HCT116 (cell line): ENCODE measurements at regions not wholly inside any gene's neighbourhood (a gene's known extent, or its start where the extent isn't known, plus 50 kb on each side); places are given as distances from the start of the nearest gene placed in this dataset.

Source experiments
- ATAC-seq: fragments of 200-7000 bp; cut with Tn5 transposase; 2 replicates; pipeline ENCODE4 v1.9.1; 2020; ENCODE audit warnings: mild to moderate bottlenecking, moderate library complexity
- BruUV-seq: library from RNA; stranded (reverse); fragments of 400-500 nt; replicated peaks from 2 replicates; lab custom pipeline; 2021; lab: Mats Ljungman, UMichigan
- CTCF ChIA-PET: fragments of 300-600 bp; sonication (Branson Sonifier 250); formaldehyde crosslinking; loops from one replicate; lab custom pipeline; 2021; ENCODE audit warnings: antibody characterized with exemption; lab: Charles Lee
- POLR2A ChIA-PET: fragments of 300-600, 350-600 bp; sonication (Branson Sonifier 250); formaldehyde crosslinking; loops from one replicate; lab custom pipeline; 2021; ENCODE audit warnings: antibody characterized with exemption; lab: Charles Lee
- RAD21 ChIA-PET, 2 experiments: fragments of 300-600 bp; sonication (Branson Sonifier 250); formaldehyde crosslinking; loops; one replicate each; lab custom pipeline; 2023; ENCODE audit warnings: low total read pairs in 2 of 2; ENCODE audit not compliant: uncharacterized antibody in 2 of 2, unreplicated experiment in 2 of 2, low non-redundant PET in 1 of 2; lab: Charles Lee
- DNase-seq: peaks from one replicate; pipeline ENCODE4 v3.0.0-alpha.2; 2010; ENCODE audit warnings: low read depth, low spot score
- H2AFZ ChIP-seq: fragments of 200-600 bp; shearing (Covaris generic), sonication (generic); 2 replicates; pipeline ENCODE4 v1.6.1; 2017; ENCODE audit warnings: low read depth, mixed run types, mixed read lengths, antibody characterized with exemption, low read length; ENCODE audit not compliant: poor library complexity, severe bottlenecking
- H3K27ac ChIP-seq: 2 replicates; pipeline ENCODE4 v1.5.1; 2012; ENCODE audit warnings: low read depth, low read length
- H3K27me3 ChIP-seq: fragments of 200-600 bp; sonication (generic); 2 replicates; pipeline ENCODE4 v1.6.1; 2016; ENCODE audit warnings: mixed run types, low read length, mixed read lengths; ENCODE audit not compliant: insufficient read depth
- H3K36me3 ChIP-seq, 2 experiments: fragments of 200-500 bp in 1 of 2; fragments of 200-600 bp in 1 of 2; sonication (Bioruptor generic) in 1 of 2; sonication (generic) in 1 of 2; 2 replicates each; pipeline versions ENCODE4 v1.5.1 to v1.6.1; 2014 to 2016; ENCODE audit warnings: low read length in 2 of 2, inconsistent platforms in 1 of 2, mixed read lengths in 1 of 2, mixed run types in 1 of 2; ENCODE audit not compliant: insufficient read depth in 2 of 2, control insufficient read depth in 1 of 2
- H3K4me1 ChIP-seq, 2 experiments: fragments of 200-600 bp in 1 of 2; sonication (generic) in 1 of 2; 2 replicates each; pipeline versions ENCODE4 v1.5.1 to v1.6.1; 2012 to 2017; ENCODE audit warnings: low read length in 2 of 2, inconsistent platforms in 1 of 2, mild to moderate bottlenecking in 1 of 2, mixed read lengths in 1 of 2, mixed run types in 1 of 2, moderate library complexity in 1 of 2; ENCODE audit not compliant: insufficient read depth in 2 of 2, control insufficient read depth in 1 of 2
- H3K4me2 ChIP-seq: fragments of 200-600 bp; sonication (generic); 2 replicates; pipeline ENCODE4 v1.6.1; 2017; ENCODE audit warnings: mixed run types, low read length, mixed read lengths
- H3K4me3 ChIP-seq, 2 experiments: fragments of 200-600 bp in 1 of 2; sonication (generic) in 1 of 2; replicated peaks in 1 of 2; 2 replicates each; pipeline ENCODE4 v1.5.1; 2011 to 2016; ENCODE audit warnings: low read length in 2 of 2, control low read depth in 1 of 2, low read depth in 1 of 2, mild to moderate bottlenecking in 1 of 2, mixed read lengths in 1 of 2, mixed run types in 1 of 2
- H3K79me2 ChIP-seq: fragments of 200-600 bp; sonication (generic); 2 replicates; pipeline ENCODE4 v1.6.1; 2017; ENCODE audit warnings: mild to moderate bottlenecking, mixed run types, low read length, moderate library complexity, mixed read lengths; ENCODE audit not compliant: insufficient read depth
- H3K9ac ChIP-seq: fragments of 200-600 bp; sonication (generic); 2 replicates; pipeline ENCODE4 v1.6.1; 2016; ENCODE audit warnings: low read length, mixed read lengths
- H3K9me2 ChIP-seq: fragments of 200-600 bp; sonication (generic), shearing (Covaris generic); 2 replicates; pipeline ENCODE4 v1.6.1; 2017; ENCODE audit warnings: mixed run types, mild to moderate bottlenecking, moderate library complexity; ENCODE audit not compliant: insufficient read depth
- H3K9me3 ChIP-seq, 2 experiments: fragments of 200-500 bp in 1 of 2; fragments of 200-600 bp in 1 of 2; sonication (Bioruptor generic) in 1 of 2; sonication (generic) in 1 of 2; 2 replicates each; pipeline ENCODE4 v1.6.1; 2014 to 2017; ENCODE audit warnings: low read length in 2 of 2, mixed read lengths in 2 of 2, inconsistent platforms in 1 of 2, low read depth in 1 of 2, mild to moderate bottlenecking in 1 of 2, mixed run types in 1 of 2, moderate library complexity in 1 of 2; ENCODE audit not compliant: control insufficient read depth in 1 of 2, insufficient read depth in 1 of 2
- H4K20me1 ChIP-seq: fragments of 200-600 bp; sonication (generic), shearing (Covaris generic); 2 replicates; pipeline ENCODE4 v1.6.1; 2017; ENCODE audit warnings: mixed run types, mild to moderate bottlenecking, moderate library complexity; ENCODE audit not compliant: insufficient read depth
- CEBPB ChIP-seq: IDR thresholded peaks from 2 replicates; pipeline ENCODE4 v1.6.1; 2012; ENCODE audit warnings: low read depth
- EGR1 ChIP-seq: IDR thresholded peaks from 2 replicates; pipeline ENCODE4 v1.6.1; 2012; ENCODE audit warnings: low read depth
- FOSL1 ChIP-seq: IDR thresholded peaks from 2 replicates; pipeline ENCODE4 v1.6.1; 2012; ENCODE audit warnings: low read depth
- JUND ChIP-seq: IDR thresholded peaks from 2 replicates; pipeline ENCODE4 v1.6.1; 2012
- POLR2AphosphoS5 ChIP-seq: IDR thresholded peaks from 2 replicates; pipeline ENCODE4 v1.6.1; 2011; ENCODE audit warnings: mild to moderate bottlenecking, low read depth, low read length, moderate library complexity
- RAD21 ChIP-seq: IDR thresholded peaks from 2 replicates; pipeline ENCODE4 v1.6.1; 2012; ENCODE audit warnings: low read depth, mild to moderate bottlenecking
- TCF7L2 ChIP-seq: IDR thresholded peaks from 2 replicates; pipeline ENCODE4 v1.7.0; 2011; ENCODE audit warnings: borderline replicate concordance, inconsistent platforms; ENCODE audit not compliant: insufficient read depth, insufficient read length; ENCODE audit errors: extremely low read depth
- ZBTB33 ChIP-seq: IDR thresholded peaks from 2 replicates; pipeline ENCODE4 v1.6.1; 2011; ENCODE audit warnings: mild to moderate bottlenecking, low read length, moderate library complexity; ENCODE audit not compliant: insufficient replicate concordance; ENCODE audit errors: extremely low read depth
- intact Hi-C: fragments of 100-400 bp; cut with micrococcal nuclease; formaldehyde crosslinking; loops from 2 replicates; pipeline ENCODE4 v1.10.0; 2022

DNA sequence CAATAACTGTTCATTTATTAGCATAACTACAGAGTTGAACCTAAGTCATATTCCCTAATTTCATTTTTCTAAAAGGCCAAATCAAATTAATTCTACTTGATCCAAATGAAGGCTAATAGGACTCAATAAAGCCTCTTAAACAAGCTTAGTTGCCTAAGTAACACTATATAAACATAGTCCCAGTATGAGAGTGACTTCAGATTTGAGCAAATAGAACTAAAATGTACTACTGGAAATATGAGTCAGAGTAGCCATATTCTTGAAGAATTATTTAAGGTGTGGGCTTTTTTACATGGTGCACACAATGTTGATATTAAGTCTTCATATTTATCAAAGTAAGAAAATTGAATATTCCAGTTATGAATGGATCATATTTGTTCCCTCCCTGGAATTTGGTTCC lies 872.3 kb downstream of the MAT2B start:
- DNase-seq (no peak), ATAC-seq (no peak)
- no peaks in the 10 kb centered on the region for H3K4me1 ChIP-seq
- no peak overlapping the region for H3K4me3 ChIP-seq
- H3K9ac ChIP-seq: no peak overlapping the region
- no peaks in the 10 kb centered on the region for H3K79me2 ChIP-seq
- H3K9me3 ChIP-seq: peaks cover 0 to 14% of the 10 kb centered on the region in 2 experiments; a peak in 2 of 4 replicates
- H3K27ac ChIP-seq: no peak overlapping the region
- TF ChIP-seq TCF7L2: no peak
- CTCF ChIA-PET: no interaction called here
- no peaks in the 10 kb centered on the region for H4K20me1 ChIP-seq
- intact Hi-C loops: no loop called here
- H3K4me2 ChIP-seq: no peak overlapping the region
- no peak overlapping the region for H2AFZ ChIP-seq
- RAD21 ChIA-PET: no interaction called here
- no TSS peak for BruUV-seq
- no peaks in the 10 kb centered on the region for H3K36me3 ChIP-seq
- no peaks in the 10 kb centered on the region for H3K27me3 ChIP-seq
- POLR2A ChIA-PET: no interaction called here
- H3K9me2 ChIP-seq: no peaks in the 10 kb centered on the region

- no peaks in the 10 kb centered on the region for H3K79me2 ChIP-seq
- no peak overlapping the region for H3K4me2 ChIP-seq
- no peaks in the 10 kb centered on the region for H3K4me1 ChIP-seq
- no peaks in the 10 kb centered on the region for H3K27me3 ChIP-seq
- no peaks in the 10 kb centered on the region for H3K36me3 ChIP-seq
- H3K9ac ChIP-seq: no peak overlapping the region
- no TSS peak for BruUV-seq
- no peak for DNase-seq
- no peaks in the 10 kb centered on the region for H3K9me2 ChIP-seq
- H3K4me3 ChIP-seq: no peak overlapping the region
- no peak for ATAC-seq
- no peak overlapping the region for H2AFZ ChIP-seq
- TF ChIP-seq RAD21: no peak
- no peak for TF ChIP-seq EGR1
- TF ChIP-seq ZBTB33: no peak
- TF ChIP-seq FOSL1: no peak
- no peak for TF ChIP-seq POLR2AphosphoS5
- no peak for TF ChIP-seq CEBPB
- no peak for TF ChIP-seq JUND
- ChIA-PET CTCF (no interaction called here), RAD21 (no interaction called here), POLR2A (no interaction called here)
- no peak overlapping the region for H3K27ac ChIP-seq
- intact Hi-C loops: no loop called here
- H3K9me3 ChIP-seq: peaks cover 4 to 14% of the 10 kb centered on the region in 2 experiments; a peak in 3 of 4 replicates
- H4K20me1 ChIP-seq: no peaks in the 10 kb centered on the region
Measured at GRCh38 chr5:164383662-164384061, 878.2 kb downstream of the MAT2B start.
